Heart right ventricle (tissue), 16 donors: ENCODE measurements at regions not wholly inside any gene's neighbourhood (a gene's known extent, or its start where the extent isn't known, plus 50 kb on each side); places are given as distances from the start of the nearest gene placed in this dataset.

Experiments used
- ATAC-seq, 8 donors: fragments of 200-7000 bp; cut with Tn5 transposase; one replicate each; pipeline ENCODE4 v1.9.1; 2020; ENCODE audit warnings: mild to moderate bottlenecking in 8 of 8, moderate library complexity in 8 of 8, moderate number of reproducible peaks in 1 of 8
- DNase-seq, 2 donors: peaks; one replicate each; pipeline ENCODE4 v3.0.0-alpha.2; 2020
- H3K27ac ChIP-seq, 10 donors: fragments of 200-600 bp; sonication (generic) in 2 of 10; one replicate each; pipeline versions ENCODE4 v1.5.0 to v1.8.0; 2020 to 2022; ENCODE audit warnings: mild to moderate bottlenecking in 3 of 10
- H3K27me3 ChIP-seq, 7 donors: fragments of 200-600 bp; one replicate each; pipeline ENCODE4 v1.8.0; 2021 to 2022; ENCODE audit warnings: mild to moderate bottlenecking in 2 of 7
- H3K36me3 ChIP-seq, 9 donors: fragments of 200-600 bp; sonication (generic) in 1 of 9; one replicate each; pipeline versions ENCODE4 v1.5.0 to v1.8.0; 2020 to 2022; ENCODE audit warnings: mild to moderate bottlenecking in 2 of 9
- H3K4me1 ChIP-seq, 9 donors: fragments of 200-600 bp; sonication (generic) in 1 of 9; one replicate each; pipeline versions ENCODE4 v1.5.0 to v1.8.0; 2020 to 2022; ENCODE audit warnings: mild to moderate bottlenecking in 4 of 9
- H3K4me3 ChIP-seq, 10 donors: fragments of 200-600 bp; sonication (generic) in 2 of 10; one replicate each; pipeline versions ENCODE4 v1.5.0 to v1.8.0; 2020 to 2022; ENCODE audit warnings: mild to moderate bottlenecking in 7 of 10, moderate library complexity in 2 of 10
- H3K9me3 ChIP-seq, 11 donors: fragments of 200-600 bp in 10 of 11; sonication (generic) in 2 of 11; one replicate each; pipeline versions ENCODE4 v1.5.0 to v1.8.0; 2013 to 2022; ENCODE audit warnings: mild to moderate bottlenecking in 2 of 11, control low read depth in 1 of 11, moderate library complexity in 1 of 11
- CTCF ChIP-seq, 9 donors: fragments of 200-600 bp; sonication (generic) in 2 of 9; IDR thresholded peaks; one replicate each; pipeline versions ENCODE4 v1.5.0 to v1.8.0; 2021 to 2022; ENCODE audit warnings: antibody characterized with exemption in 9 of 9, mild to moderate bottlenecking in 5 of 9, moderate library complexity in 1 of 9
- WGBS, 2 donors: extraction: QIAGEN DNeasy Blood & Tissue Kit; methylation state at CpG; one replicate each; pipeline ENCODE4 v1.1.7; 2013; ENCODE audit warnings: inconsistent platforms in 1 of 2; 5-methylcytosine and 5-hydroxymethylcytosine counted together
- intact Hi-C, 10 donors: fragments of 100-400 bp; cut with DNase I; formaldehyde crosslinking; loops; one replicate each; pipeline versions ENCODE4 v1.11.1 to v1.14.2; 2022
- donor health status: Arrhythmogenic right ventricular cardiomyopathy.
- donor health status: ischemic (EF 13 %, LVEDD 7.1; RV severe dilation, severe dysfunction).
- donor health status: healthy with polysubstance abuse.
- donor health status: DM: no; HTN: yes; CAD: no.
- donor health status: DM: no; HTN: no; CAD: no.
- donor health status: ischemic (EF 25% LVEDD 6.9; RV normal size, moderate dysfunction).
- donor health status: ischemic (EF 25% LVEDD 5.7; RV mildly dilated, moderate dysfunction).
- donor health status: healthy.
- donor health status: DM: yes; HTN: yes; CAD: no.
- donor health status: Ischemic cardiomyopathy.
- donor health status: ischemic (EF 35%, LVEDD 5.7; RV mildly dilated, moderate dysfunction).
- donor health status: nonischemic (EF 11% LVEDD 7.7; RV severe dilation, severe dysfunction).
- donor health status: DM: yes; HTN: yes; CAD: no.
- donor health status: PGD.
- donor health status: ischemic (EF 29% LVEDD 5.4; RV normal size, mild dysfunction).
- donor health status: nonischemic (EF 23%, LVEDD 6.1; RV moderate dilation, normal function).

- H3K4me1 ChIP-seq = no peaks in the 10 kb centered on the region
- ATAC-seq (no peak), DNase-seq (no peak)
- intact Hi-C loops = no loop called here
- TF ChIP-seq CTCF (IDR thresholded peaks at IDR 0.05) = no peak
- peaks cover 0 to 12% (median under 1%) of the 10 kb centered on the region in 11 donors for H3K9me3 ChIP-seq
- H3K36me3 ChIP-seq = no peaks in the 10 kb centered on the region
- no peak overlapping the region for H3K27ac ChIP-seq
- no peaks in the 10 kb centered on the region for H3K27me3 ChIP-seq
- WGBS, 2 donors = 80 to 85% methylated on average over 3 of the region's 3 CpGs
- H3K4me3 ChIP-seq = no peak overlapping the region
Observed at GRCh38 chr1:189682591-189682990, 795.1 kb downstream of the BRINP3 start.

- ATAC-seq (no peak), DNase-seq (no peak)
- H3K27me3 ChIP-seq = no peaks in the 10 kb centered on the region
- H3K4me3 ChIP-seq = no peak overlapping the region
- H3K9me3 ChIP-seq = peaks cover 0 to 18% (median 6%) of the 10 kb centered on the region in 11 donors
- 78 to 83% methylated on average over 1 of the region's 1 CpG for WGBS, 2 donors
- intact Hi-C loops = no loop called here
- H3K36me3 ChIP-seq = no peaks in the 10 kb centered on the region
- TF ChIP-seq CTCF (IDR thresholded peaks at IDR 0.05) = no peak
- H3K27ac ChIP-seq = no peak overlapping the region
- no peaks in the 10 kb centered on the region for H3K4me1 ChIP-seq
Observed at GRCh38 chr1:189686288-189686687, 791.4 kb downstream of the BRINP3 start.

GRCh38 chr1:189693140-189693539, 784.5 kb downstream of the BRINP3 start:
- H3K27me3 ChIP-seq = no peaks in the 10 kb centered on the region
- peaks cover 0 to 38% (median 0%) of the 10 kb centered on the region in 11 donors for H3K9me3 ChIP-seq
- intact Hi-C loops = no loop called here
- ATAC-seq = no peak
- no peaks in the 10 kb centered on the region for H3K4me1 ChIP-seq
- H3K36me3 ChIP-seq = no peaks in the 10 kb centered on the region
- DNase-seq = no peak
- WGBS, 2 donors = 83 to 92% methylated on average over 2 of the region's 2 CpGs
- no peak overlapping the region for H3K4me3 ChIP-seq
- no peak overlapping the region for H3K27ac ChIP-seq
- no peak for TF ChIP-seq CTCF (IDR thresholded peaks at IDR 0.05)

GRCh38 chr1:189696297-189696696, 781.4 kb downstream of the BRINP3 start:
- Histone ChIP-seq H3K36me3 (no peaks in the 10 kb centered on the region), H3K4me3 (no peak overlapping the region), H3K4me1 (no peaks in the 10 kb centered on the region), H3K27ac (no peak overlapping the region), H3K27me3 (no peaks in the 10 kb centered on the region), H3K9me3 (peaks cover 0 to 32% (median 0%) of the 10 kb centered on the region in 11 donors)
- WGBS, 2 donors = 94 to 97% methylated on average over 19 of the region's 19 CpGs
- no peak for TF ChIP-seq CTCF (IDR thresholded peaks at IDR 0.05)
- DNase-seq (no peak), ATAC-seq (no peak)
- intact Hi-C loops = no loop called here
